ENCODE measurements at regions not wholly inside any gene's neighbourhood (a gene's known extent, or its start where the extent isn't known, plus 50 kb on each side); places are given as distances from the start of the nearest gene placed in this dataset.

GRCh38 chr2:5132281-5132680 lies 559.9 kb upstream of the SOX11 start:
- H3K27me3 ChIP-seq (ENCODE audit: insufficient read depth, low read length, poor library complexity) = no peaks in the 10 kb centered on the region
- H3K4me1 ChIP-seq (ENCODE audit: insufficient read depth, low read length) = no peaks in the 10 kb centered on the region
- no peak overlapping the region for H3K9ac ChIP-seq (ENCODE audit: low read depth, low read length)
- H4K20me1 ChIP-seq (ENCODE audit: insufficient read depth, low read length) = no peaks in the 10 kb centered on the region
- no peak overlapping the region for H2AFZ ChIP-seq (ENCODE audit: low read depth, low read length)
- DNase-seq = no peak
- no peak overlapping the region for H3K27ac ChIP-seq (ENCODE audit: low read length)
- H3K36me3 ChIP-seq (ENCODE audit: insufficient read depth, low read length) = no peaks in the 10 kb centered on the region
- no peak overlapping the region for H3K4me3 ChIP-seq (ENCODE audit: low read depth in 1 of 2, low read length in 2 of 2)
- no peak for ATAC-seq (ENCODE audit: insufficient read depth, low read depth)
- no peak overlapping the region for H3K4me2 ChIP-seq (ENCODE audit: insufficient read depth, low read length)
- no peaks in the 10 kb centered on the region for H3K79me2 ChIP-seq (ENCODE audit: insufficient read depth, low read length)
- H3K9me3 ChIP-seq (ENCODE audit: insufficient read depth, low read length, severe bottlenecking) = peaks cover 2% of the 10 kb centered on the region
- TF ChIP-seq EZH2 (IDR thresholded peaks at IDR 0.05; ENCODE audit: borderline replicate concordance, low read depth, low read length, severe bottlenecking) = no peak
- no peak for TF ChIP-seq CTCF (IDR thresholded peaks at IDR 0.05; ENCODE audit: borderline replicate concordance, extremely low read depth, low read length, poor library complexity, severe bottlenecking)

- Histone ChIP-seq H3K27me3 (ENCODE audit: insufficient read depth, low read length, poor library complexity) (no peaks in the 10 kb centered on the region), H3K79me2 (ENCODE audit: insufficient read depth, low read length) (no peaks in the 10 kb centered on the region), H3K9me3 (ENCODE audit: insufficient read depth, low read length, severe bottlenecking) (no peaks in the 10 kb centered on the region), H3K4me3 (ENCODE audit: low read depth in 1 of 2, low read length in 2 of 2) (no peak overlapping the region), H4K20me1 (ENCODE audit: insufficient read depth, low read length) (no peaks in the 10 kb centered on the region), H3K27ac (ENCODE audit: low read length) (no peak overlapping the region), H3K4me2 (ENCODE audit: insufficient read depth, low read length) (no peak overlapping the region), H3K4me1 (ENCODE audit: insufficient read depth, low read length) (no peaks in the 10 kb centered on the region), H2AFZ (ENCODE audit: low read depth, low read length) (no peak overlapping the region), H3K9ac (ENCODE audit: low read depth, low read length) (no peak overlapping the region), H3K36me3 (ENCODE audit: insufficient read depth, low read length) (no peaks in the 10 kb centered on the region)
- TF ChIP-seq EZH2 (IDR thresholded peaks at IDR 0.05; ENCODE audit: borderline replicate concordance, low read depth, low read length, severe bottlenecking) (no peak), CTCF (IDR thresholded peaks at IDR 0.05; ENCODE audit: borderline replicate concordance, extremely low read depth, low read length, poor library complexity, severe bottlenecking) (no peak)
- ATAC-seq (ENCODE audit: insufficient read depth, low read depth) (no peak), DNase-seq (no peak)
These were observed 551.8 kb upstream of the SOX11 start for GRCh38 chr2:5140347-5140746.

- ATAC-seq (ENCODE audit: insufficient read depth, low read depth) (no peak), DNase-seq (no peak)
- H3K4me1 ChIP-seq (ENCODE audit: insufficient read depth, low read length) = no peaks in the 10 kb centered on the region
- H3K27ac ChIP-seq (ENCODE audit: low read length) = no peak overlapping the region
- H3K27me3 ChIP-seq (ENCODE audit: insufficient read depth, low read length, poor library complexity) = no peaks in the 10 kb centered on the region
- H3K36me3 ChIP-seq (ENCODE audit: insufficient read depth, low read length) = no peaks in the 10 kb centered on the region
- no peak overlapping the region for H2AFZ ChIP-seq (ENCODE audit: low read depth, low read length)
- H3K4me3 ChIP-seq (ENCODE audit: low read depth in 1 of 2, low read length in 2 of 2) = no peak overlapping the region
- no peaks in the 10 kb centered on the region for H3K9me3 ChIP-seq (ENCODE audit: insufficient read depth, low read length, severe bottlenecking)
- no peak overlapping the region for H3K4me2 ChIP-seq (ENCODE audit: insufficient read depth, low read length)
- no peak for TF ChIP-seq CTCF (IDR thresholded peaks at IDR 0.05; ENCODE audit: borderline replicate concordance, extremely low read depth, low read length, poor library complexity, severe bottlenecking)
- no peak for TF ChIP-seq EZH2 (IDR thresholded peaks at IDR 0.05; ENCODE audit: borderline replicate concordance, low read depth, low read length, severe bottlenecking)
- H3K9ac ChIP-seq (ENCODE audit: low read depth, low read length) = no peak overlapping the region
- no peaks in the 10 kb centered on the region for H3K79me2 ChIP-seq (ENCODE audit: insufficient read depth, low read length)
- no peaks in the 10 kb centered on the region for H4K20me1 ChIP-seq (ENCODE audit: insufficient read depth, low read length)
These were observed 548.0 kb upstream of the SOX11 start for GRCh38 chr2:5144159-5144558.

GRCh38 chr2:5145053-5145452 lies 547.1 kb upstream of the SOX11 start:
- H4K20me1 ChIP-seq (ENCODE audit: insufficient read depth, low read length) = no peaks in the 10 kb centered on the region
- no peak overlapping the region for H3K4me3 ChIP-seq (ENCODE audit: low read depth in 1 of 2, low read length in 2 of 2)
- H3K36me3 ChIP-seq (ENCODE audit: insufficient read depth, low read length) = no peaks in the 10 kb centered on the region
- H3K27ac ChIP-seq (ENCODE audit: low read length) = no peak overlapping the region
- H3K9me3 ChIP-seq (ENCODE audit: insufficient read depth, low read length, severe bottlenecking) = no peaks in the 10 kb centered on the region
- H3K79me2 ChIP-seq (ENCODE audit: insufficient read depth, low read length) = no peaks in the 10 kb centered on the region
- no peak overlapping the region for H3K9ac ChIP-seq (ENCODE audit: low read depth, low read length)
- ATAC-seq (ENCODE audit: insufficient read depth, low read depth) (no peak), DNase-seq (no peak)
- no peak overlapping the region for H2AFZ ChIP-seq (ENCODE audit: low read depth, low read length)
- H3K4me1 ChIP-seq (ENCODE audit: insufficient read depth, low read length) = no peaks in the 10 kb centered on the region
- TF ChIP-seq CTCF (IDR thresholded peaks at IDR 0.05; ENCODE audit: borderline replicate concordance, extremely low read depth, low read length, poor library complexity, severe bottlenecking) (no peak), EZH2 (IDR thresholded peaks at IDR 0.05; ENCODE audit: borderline replicate concordance, low read depth, low read length, severe bottlenecking) (no peak)
- H3K4me2 ChIP-seq (ENCODE audit: insufficient read depth, low read length) = no peak overlapping the region
- no peaks in the 10 kb centered on the region for H3K27me3 ChIP-seq (ENCODE audit: insufficient read depth, low read length, poor library complexity)

All from DND-41 (cell line).